Activated T-helper 17 cell treated with anti-CD3 and anti-CD28 coated beads, Interleukin-2, amount 50 U/mL, for 72 hours (primary cell): ENCODE measurements at regions not wholly inside any gene's neighbourhood (a gene's known extent, or its start where the extent isn't known, plus 50 kb on each side); places are given as distances from the start of the nearest gene placed in this dataset.

Source experiments
- ATAC-seq: fragments of 150-1000 bp; cut with Tn5 transposase; replicated peaks from 2 replicates; pipeline ENCODE4 v1.10.0; 2021; ENCODE audit warnings: mild to moderate bottlenecking, moderate library complexity
- H3K27ac Mint-ChIP-seq: one replicate; pipeline ENCODE4 v1.8.0; 2022; ENCODE audit warnings: mixed read lengths
- H3K27me3 Mint-ChIP-seq: one replicate; pipeline ENCODE4 v1.8.0; 2022; ENCODE audit warnings: mixed read lengths
- H3K36me3 Mint-ChIP-seq: one replicate; pipeline ENCODE4 v1.8.0; 2022; ENCODE audit warnings: low read depth, mild to moderate bottlenecking, mixed read lengths
- H3K4me1 Mint-ChIP-seq: one replicate; pipeline ENCODE4 v1.8.0; 2022; ENCODE audit warnings: mixed read lengths
- H3K4me3 Mint-ChIP-seq: one replicate; pipeline ENCODE4 v1.8.0; 2022; ENCODE audit warnings: mild to moderate bottlenecking, mixed read lengths
- H3K9me3 Mint-ChIP-seq: one replicate; pipeline ENCODE4 v1.8.0; 2022; ENCODE audit warnings: mixed read lengths

DNA sequence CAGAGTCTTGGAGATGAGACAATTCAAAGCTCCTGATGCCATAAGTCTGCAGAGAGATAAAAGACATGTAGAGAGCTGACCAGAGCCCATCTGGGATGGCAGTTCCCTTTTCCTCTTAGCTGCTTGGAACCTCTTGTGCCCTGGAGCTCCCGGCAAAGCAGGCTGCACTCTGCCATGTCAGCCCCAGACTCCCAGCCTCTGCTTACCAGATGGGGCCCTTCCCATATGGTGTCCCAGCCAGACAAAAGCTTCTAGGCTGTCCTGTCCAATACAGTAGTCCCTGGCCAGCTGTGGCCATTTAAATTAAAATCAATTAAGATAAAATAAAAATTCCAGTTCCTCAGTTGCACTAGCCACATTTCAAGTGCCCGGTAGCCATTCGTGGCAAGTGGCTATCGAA lies 303.9 kb downstream of the TTC6 start:
- no peak for ATAC-seq
- Mint-ChIP-seq H3K27me3 (peaks cover 13% of the 10 kb centered on the region), H3K27ac (no peak overlapping the region), H3K9me3 (no peaks in the 10 kb centered on the region), H3K36me3 (no peaks in the 10 kb centered on the region), H3K4me1 (no peaks in the 10 kb centered on the region), H3K4me3 (no peak overlapping the region)

DNA sequence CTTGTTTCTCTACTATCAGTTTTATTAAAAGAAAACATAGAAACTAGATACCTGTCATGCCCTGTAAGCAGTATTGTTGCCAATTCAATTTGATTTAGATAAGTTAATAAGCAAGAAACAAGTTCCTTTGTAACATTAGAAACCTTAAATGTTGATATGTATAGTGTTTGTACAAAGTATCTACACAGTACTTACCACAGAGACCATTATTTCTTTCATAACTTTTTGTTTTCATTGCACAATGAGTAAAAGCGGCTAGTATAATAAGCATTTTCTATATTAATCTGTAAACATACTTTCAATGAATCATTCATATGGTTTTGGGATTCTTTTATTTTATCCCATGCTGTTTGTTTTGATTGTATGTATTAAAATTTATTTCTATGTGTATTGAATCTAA lies 305.1 kb downstream of the TTC6 start:
- no peaks in the 10 kb centered on the region for H3K4me1 Mint-ChIP-seq
- no peaks in the 10 kb centered on the region for H3K36me3 Mint-ChIP-seq
- H3K27me3 Mint-ChIP-seq, result peaks cover 8% of the 10 kb centered on the region
- no peak overlapping the region for H3K27ac Mint-ChIP-seq
- H3K9me3 Mint-ChIP-seq, result no peaks in the 10 kb centered on the region
- no peak overlapping the region for H3K4me3 Mint-ChIP-seq
- ATAC-seq, result no peak

DNA sequence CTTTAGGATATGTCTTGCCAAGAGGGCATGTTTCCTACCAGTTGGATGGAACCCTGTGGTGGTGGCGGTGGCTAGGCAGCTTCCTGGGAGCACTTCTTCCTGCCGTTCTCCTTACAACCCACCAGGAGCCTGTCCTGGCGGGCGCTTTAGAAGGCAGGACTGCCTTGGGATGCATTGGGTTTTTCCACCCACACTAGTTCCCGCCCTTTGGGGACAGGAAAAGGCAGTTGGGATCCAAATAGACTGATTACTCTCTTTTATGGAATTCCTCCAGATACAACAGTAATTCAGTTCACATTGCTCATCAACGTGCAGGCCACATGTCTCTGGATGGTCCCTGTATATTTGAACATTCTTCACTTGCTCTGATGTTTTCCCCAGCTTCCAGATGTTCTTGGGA lies 305.7 kb upstream of the SSTR1 start:
- H3K27me3 Mint-ChIP-seq, result peaks cover 8% of the 10 kb centered on the region
- H3K4me1 Mint-ChIP-seq, result no peaks in the 10 kb centered on the region
- no peaks in the 10 kb centered on the region for H3K36me3 Mint-ChIP-seq
- no peak for ATAC-seq
- H3K27ac Mint-ChIP-seq, result no peak overlapping the region
- no peaks in the 10 kb centered on the region for H3K9me3 Mint-ChIP-seq
- H3K4me3 Mint-ChIP-seq, result no peak overlapping the region

DNA sequence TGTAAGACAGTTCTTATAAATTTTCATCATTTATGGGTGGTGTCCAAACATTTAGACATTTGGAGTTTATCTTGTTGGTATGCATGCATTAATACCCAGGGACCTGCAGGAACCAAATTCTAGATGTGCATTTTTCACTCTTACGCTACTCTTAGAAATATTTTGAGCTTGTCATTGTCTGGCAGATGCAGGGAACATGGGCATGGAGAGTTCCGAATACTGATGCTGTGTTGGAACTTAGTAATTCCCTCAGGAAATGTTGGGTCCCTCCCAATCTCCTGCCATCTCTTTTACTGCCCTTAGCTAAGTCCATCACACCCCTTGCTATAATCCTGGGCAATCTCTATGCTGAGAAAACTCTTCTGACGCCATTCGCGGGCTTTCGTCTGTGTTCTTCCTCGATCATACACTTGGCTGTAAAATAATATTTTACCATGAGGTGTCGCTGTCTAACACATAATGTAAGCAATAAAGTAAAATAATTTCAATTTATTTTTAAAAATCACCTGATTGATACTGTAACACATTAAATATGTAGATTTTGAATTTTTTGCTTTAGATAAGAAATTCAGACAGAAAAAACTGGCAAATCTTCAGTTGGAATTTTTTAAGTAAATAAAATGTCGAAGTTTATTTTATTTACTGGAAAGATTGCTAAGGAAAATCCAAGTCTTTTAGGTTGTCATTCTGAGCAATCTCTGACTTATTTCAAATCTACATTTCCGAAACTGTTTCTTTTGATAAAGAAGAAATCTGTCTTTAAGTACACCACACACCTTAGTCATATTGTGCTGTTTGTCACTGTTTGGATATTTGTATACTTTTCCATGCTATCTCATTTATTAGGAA lies 304.1 kb upstream of the SSTR1 start:
- ATAC-seq, result no peak
- H3K9me3 Mint-ChIP-seq, result no peaks in the 10 kb centered on the region
- peaks cover 8% of the 10 kb centered on the region for H3K27me3 Mint-ChIP-seq
- no peaks in the 10 kb centered on the region for H3K4me1 Mint-ChIP-seq
- no peak overlapping the region for H3K27ac Mint-ChIP-seq
- no peak overlapping the region for H3K4me3 Mint-ChIP-seq
- no peaks in the 10 kb centered on the region for H3K36me3 Mint-ChIP-seq

DNA sequence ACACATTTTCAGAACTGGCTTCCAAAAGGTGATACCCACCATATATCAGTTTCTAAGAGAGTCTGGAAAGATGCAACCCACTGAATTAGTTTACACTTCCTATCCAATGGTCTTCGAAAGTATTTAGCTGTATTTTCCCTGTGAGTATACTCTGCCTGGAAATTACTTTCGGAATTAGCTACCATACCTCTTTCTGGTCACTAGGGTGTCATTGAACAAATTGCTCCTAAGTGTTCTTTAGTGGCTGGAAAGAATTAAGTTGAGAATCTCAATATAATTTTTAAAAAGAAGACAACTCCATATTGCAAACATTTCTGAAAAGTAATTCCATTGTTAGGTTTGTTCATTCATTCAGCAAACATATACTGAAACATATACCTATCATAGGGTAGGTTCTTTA lies 283.1 kb upstream of the SSTR1 start:
- Mint-ChIP-seq H3K27ac (no peak overlapping the region), H3K4me1 (no peaks in the 10 kb centered on the region), H3K36me3 (no peaks in the 10 kb centered on the region), H3K9me3 (no peaks in the 10 kb centered on the region), H3K27me3 (no peaks in the 10 kb centered on the region), H3K4me3 (no peak overlapping the region)
- ATAC-seq, result no peak

DNA sequence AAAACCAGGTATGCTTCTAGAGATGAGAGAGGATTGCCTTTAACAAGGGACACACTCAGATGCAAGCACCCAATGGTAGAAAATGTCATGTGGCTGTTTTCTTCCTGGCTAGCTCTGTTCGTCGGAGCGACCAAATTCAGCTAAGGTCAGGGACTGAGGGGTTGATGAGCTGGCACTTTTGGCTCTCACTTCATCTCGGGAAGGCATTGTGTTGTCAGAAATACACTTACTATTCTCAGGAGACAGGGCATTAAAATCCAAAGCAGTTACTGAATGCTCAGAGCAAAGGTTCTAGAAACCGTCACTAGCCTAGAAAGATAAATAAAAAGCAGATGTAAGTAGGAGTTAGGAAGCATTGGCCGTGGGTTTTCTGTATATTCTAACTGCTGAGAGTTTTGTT lies 275.7 kb upstream of the SSTR1 start:
- ATAC-seq, result no peak
- no peak overlapping the region for H3K4me3 Mint-ChIP-seq
- H3K27me3 Mint-ChIP-seq, result no peaks in the 10 kb centered on the region
- no peaks in the 10 kb centered on the region for H3K36me3 Mint-ChIP-seq
- H3K9me3 Mint-ChIP-seq, result no peaks in the 10 kb centered on the region
- no peak overlapping the region for H3K27ac Mint-ChIP-seq
- H3K4me1 Mint-ChIP-seq, result no peaks in the 10 kb centered on the region

DNA sequence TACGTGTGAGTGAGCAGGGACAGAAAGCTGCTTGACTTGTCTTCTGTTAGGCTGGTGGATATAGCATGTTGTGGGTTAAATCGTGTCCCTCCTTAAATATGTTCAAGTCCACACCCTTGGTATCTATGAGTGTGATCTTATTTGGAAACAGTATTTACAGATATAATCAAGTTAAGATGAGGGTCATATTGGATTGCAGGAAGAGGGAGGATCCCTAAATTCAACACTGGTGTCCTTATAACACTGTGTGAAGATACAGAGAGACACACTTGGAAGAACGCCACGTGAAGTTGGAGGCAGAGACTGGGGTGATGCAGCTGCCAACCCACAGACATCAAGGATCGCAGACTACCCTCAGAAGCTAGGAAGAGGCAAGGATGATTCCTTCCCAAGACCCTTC lies 275.2 kb upstream of the SSTR1 start:
- no peak for ATAC-seq
- Mint-ChIP-seq H3K4me3 (no peak overlapping the region), H3K36me3 (no peaks in the 10 kb centered on the region), H3K4me1 (no peaks in the 10 kb centered on the region), H3K27me3 (no peaks in the 10 kb centered on the region), H3K9me3 (no peaks in the 10 kb centered on the region), H3K27ac (no peak overlapping the region)

DNA sequence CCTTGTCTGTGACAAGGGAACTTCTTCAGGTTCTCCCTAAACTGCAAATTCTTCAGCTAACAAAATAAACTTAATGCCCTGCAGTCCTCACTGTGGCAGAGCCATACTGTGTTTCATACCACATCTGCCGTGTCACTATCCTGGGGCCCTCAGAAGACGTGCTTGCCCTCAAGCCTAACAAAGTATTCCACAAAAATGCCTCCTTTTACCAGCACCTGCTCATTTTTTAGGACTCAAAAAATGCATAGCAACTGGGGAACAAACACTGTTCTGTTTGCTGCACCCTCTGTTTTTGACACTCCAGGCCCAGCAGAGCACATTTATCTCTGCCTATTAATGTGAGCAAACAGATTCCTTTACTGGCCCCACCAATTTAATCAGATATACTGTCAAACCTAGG lies 270.7 kb upstream of the SSTR1 start:
- H3K36me3 Mint-ChIP-seq, result no peaks in the 10 kb centered on the region
- H3K27me3 Mint-ChIP-seq, result no peaks in the 10 kb centered on the region
- no peak overlapping the region for H3K4me3 Mint-ChIP-seq
- H3K27ac Mint-ChIP-seq, result no peak overlapping the region
- ATAC-seq, result no peak
- H3K9me3 Mint-ChIP-seq, result peaks cover 3% of the 10 kb centered on the region
- H3K4me1 Mint-ChIP-seq, result no peaks in the 10 kb centered on the region

DNA sequence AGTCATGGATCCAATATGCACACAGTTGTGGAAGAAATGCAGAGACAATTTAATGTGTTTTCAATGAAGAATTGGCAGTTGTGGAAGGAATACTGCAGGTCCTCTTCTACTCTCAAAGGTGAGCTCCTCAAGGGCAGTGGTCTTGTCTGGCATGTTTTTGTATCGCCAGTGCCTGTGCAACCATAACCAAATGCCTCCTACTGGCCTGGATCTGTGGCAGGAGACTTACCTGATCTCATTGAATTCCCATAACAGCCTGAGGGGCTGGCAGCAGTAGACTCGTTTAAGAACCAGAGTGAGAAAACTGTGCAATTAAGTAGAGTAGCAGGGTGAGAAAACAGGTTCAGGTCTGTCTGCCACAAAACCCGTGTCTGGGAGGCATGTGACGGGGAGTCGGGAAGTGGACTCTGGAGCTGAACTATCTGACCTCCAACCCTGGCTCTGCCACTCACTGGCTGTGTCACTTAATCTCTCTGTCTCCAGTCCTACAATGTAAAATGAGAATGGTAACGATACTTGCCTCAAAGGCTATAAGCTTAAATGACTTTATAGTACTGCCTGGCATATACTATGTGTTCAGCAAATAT lies 268.2 kb upstream of the SSTR1 start:
- no peaks in the 10 kb centered on the region for H3K36me3 Mint-ChIP-seq
- no peak for ATAC-seq
- H3K27ac Mint-ChIP-seq, result no peak overlapping the region
- no peaks in the 10 kb centered on the region for H3K27me3 Mint-ChIP-seq
- no peaks in the 10 kb centered on the region for H3K4me1 Mint-ChIP-seq
- H3K9me3 Mint-ChIP-seq, result peaks cover 4% of the 10 kb centered on the region
- H3K4me3 Mint-ChIP-seq, result no peak overlapping the region

DNA sequence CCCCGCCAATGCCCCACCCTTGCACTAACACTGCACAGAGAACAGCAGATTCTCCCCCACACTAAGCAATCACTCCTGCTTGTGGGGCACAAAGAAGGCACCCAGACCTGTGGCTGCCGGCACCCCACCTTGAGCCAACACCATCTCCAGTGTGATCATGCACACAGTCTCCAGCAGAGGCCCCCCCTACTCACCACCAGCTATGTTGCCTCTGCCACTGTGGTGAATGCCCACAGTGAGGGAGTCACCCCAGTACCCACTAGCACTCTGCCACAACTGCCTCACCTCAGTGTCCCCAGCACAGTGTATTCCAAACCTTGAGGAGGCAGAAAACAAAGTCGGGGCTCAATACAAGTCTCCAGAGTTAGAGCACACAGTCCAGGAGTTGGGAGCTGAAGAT lies 261.7 kb upstream of the SSTR1 start:
- Mint-ChIP-seq H3K27me3 (no peaks in the 10 kb centered on the region), H3K27ac (no peak overlapping the region), H3K4me1 (no peaks in the 10 kb centered on the region), H3K9me3 (peaks cover 29% of the 10 kb centered on the region), H3K36me3 (no peaks in the 10 kb centered on the region), H3K4me3 (no peak overlapping the region)
- no peak for ATAC-seq

DNA sequence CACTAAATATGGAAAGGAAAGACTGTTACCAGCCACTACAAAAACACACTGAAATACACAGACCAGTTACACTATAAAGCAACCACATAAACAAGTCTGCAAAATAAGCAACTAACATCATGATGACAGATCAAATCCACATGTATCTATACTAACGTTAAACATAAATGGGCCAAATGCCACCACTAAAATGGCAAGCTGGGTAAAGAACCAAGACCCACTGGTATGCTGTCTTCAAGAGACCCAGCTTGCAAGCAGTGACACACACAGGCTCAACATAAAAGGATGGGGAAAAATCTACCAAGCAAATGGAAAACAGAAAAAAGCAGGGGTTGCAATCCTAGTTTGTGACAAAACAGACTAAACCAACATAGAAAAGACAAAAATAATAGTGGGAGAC lies 260.9 kb upstream of the SSTR1 start:
- Mint-ChIP-seq H3K9me3 (peaks cover 29% of the 10 kb centered on the region), H3K36me3 (no peaks in the 10 kb centered on the region), H3K4me1 (no peaks in the 10 kb centered on the region), H3K27ac (no peak overlapping the region), H3K27me3 (no peaks in the 10 kb centered on the region), H3K4me3 (no peak overlapping the region)
- ATAC-seq, result no peak

DNA sequence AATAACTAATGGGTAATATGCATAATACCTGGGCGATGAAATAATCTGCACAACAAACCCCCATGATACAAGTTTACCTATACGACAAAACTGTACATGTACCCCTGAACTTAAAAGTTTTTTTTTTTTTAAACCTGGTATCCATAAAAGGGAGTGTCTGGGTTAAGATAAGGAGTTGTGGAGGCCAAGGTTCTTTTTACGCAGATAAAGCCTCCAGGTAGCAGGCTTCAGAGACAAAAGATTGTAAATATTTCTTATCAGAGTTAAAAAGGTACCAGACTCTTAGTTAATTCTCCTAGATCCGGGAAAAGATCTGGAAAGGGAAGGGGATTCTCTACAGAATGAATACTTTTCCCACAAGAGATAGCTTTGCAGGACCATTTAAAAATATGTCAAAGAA lies 259.4 kb upstream of the SSTR1 start:
- no peak overlapping the region for H3K4me3 Mint-ChIP-seq
- H3K27me3 Mint-ChIP-seq, result no peaks in the 10 kb centered on the region
- peaks cover 29% of the 10 kb centered on the region for H3K9me3 Mint-ChIP-seq
- no peak overlapping the region for H3K27ac Mint-ChIP-seq
- ATAC-seq, result no peak
- no peaks in the 10 kb centered on the region for H3K4me1 Mint-ChIP-seq
- no peaks in the 10 kb centered on the region for H3K36me3 Mint-ChIP-seq

DNA sequence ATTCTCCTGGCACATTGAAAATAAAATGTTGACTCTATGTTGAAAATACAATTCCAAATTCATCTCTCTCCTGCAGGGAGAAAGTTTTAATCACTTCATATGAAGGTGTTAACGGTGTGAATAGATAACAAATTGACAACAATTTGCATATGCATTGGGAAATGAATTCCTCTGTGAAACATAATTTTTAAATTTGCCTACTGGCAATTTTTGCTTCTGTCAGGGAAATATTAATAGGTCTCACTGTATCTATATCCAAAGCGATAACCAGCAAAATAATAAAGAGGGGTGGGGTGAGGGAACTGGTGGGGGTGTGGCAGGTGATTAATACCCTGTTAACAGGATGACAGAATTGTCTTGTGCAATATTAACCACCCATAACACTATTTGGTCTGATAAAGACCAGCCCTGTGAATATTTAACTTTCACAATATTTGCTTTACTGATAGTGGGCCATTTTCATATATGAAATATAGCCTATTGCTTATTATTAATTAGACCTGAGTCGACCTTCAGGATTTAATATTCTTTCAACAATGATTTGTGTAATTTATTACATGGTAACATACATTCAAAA lies 239.0 kb upstream of the SSTR1 start:
- no peaks in the 10 kb centered on the region for H3K27me3 Mint-ChIP-seq
- peaks cover 4% of the 10 kb centered on the region for H3K9me3 Mint-ChIP-seq
- no peak overlapping the region for H3K4me3 Mint-ChIP-seq
- no peaks in the 10 kb centered on the region for H3K4me1 Mint-ChIP-seq
- ATAC-seq, result no peak
- H3K36me3 Mint-ChIP-seq, result no peaks in the 10 kb centered on the region
- H3K27ac Mint-ChIP-seq, result no peak overlapping the region

DNA sequence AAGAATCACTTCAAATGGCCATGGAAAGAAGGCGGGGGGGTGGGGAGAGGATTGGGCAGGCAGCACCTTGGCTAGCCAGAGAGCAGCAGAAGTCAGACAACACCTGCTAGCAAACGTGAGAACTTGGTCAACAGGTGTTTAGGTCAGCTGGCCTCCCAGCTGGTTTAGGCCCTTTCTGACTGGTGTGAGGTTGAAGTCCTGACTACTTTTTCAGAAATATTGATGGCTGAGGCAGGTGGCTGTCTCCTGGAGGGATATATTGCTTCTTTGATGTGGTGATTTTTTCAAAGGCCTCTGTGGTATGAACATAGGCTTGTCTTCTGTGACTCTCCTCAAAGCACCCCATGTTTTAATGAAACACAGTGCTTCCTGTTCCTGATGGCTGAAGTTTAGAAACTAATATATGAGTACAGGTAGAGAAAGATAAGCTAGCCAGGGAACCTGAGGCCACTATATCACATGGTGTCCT lies 238.2 kb upstream of the SSTR1 start:
- Mint-ChIP-seq H3K27ac (no peak overlapping the region), H3K36me3 (no peaks in the 10 kb centered on the region), H3K4me1 (no peaks in the 10 kb centered on the region), H3K27me3 (peaks cover 2% of the 10 kb centered on the region), H3K4me3 (no peak overlapping the region), H3K9me3 (peaks cover 2% of the 10 kb centered on the region)
- ATAC-seq, result no peak

DNA sequence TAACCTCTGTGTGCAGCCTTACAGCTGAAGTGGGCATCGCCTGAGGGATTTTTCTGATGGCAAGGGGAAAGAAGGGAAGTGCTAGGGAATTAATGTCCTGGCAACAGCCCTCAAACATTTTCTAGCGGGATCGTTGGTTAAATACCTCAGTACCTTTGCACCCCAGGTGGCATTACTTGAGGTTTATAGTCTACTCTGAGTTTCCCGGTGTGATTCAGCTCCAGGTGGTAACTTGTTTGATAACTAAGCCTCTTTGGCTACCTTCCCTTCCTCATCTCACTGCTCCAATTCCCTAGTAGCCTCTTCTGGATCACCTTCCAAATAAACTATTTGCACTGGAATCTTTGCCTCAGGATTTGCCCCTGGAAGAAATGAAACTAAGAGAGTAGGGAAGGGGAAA lies 237.0 kb upstream of the SSTR1 start:
- H3K27ac Mint-ChIP-seq, result no peak overlapping the region
- peaks cover 6% of the 10 kb centered on the region for H3K9me3 Mint-ChIP-seq
- no peaks in the 10 kb centered on the region for H3K4me1 Mint-ChIP-seq
- peaks cover 10% of the 10 kb centered on the region for H3K27me3 Mint-ChIP-seq
- no peaks in the 10 kb centered on the region for H3K36me3 Mint-ChIP-seq
- ATAC-seq, result no peak
- H3K4me3 Mint-ChIP-seq, result no peak overlapping the region
